Left renal pelvis (tissue), 4 donors: ENCODE measurements at regions not wholly inside any gene's neighbourhood (a gene's known extent, or its start where the extent isn't known, plus 50 kb on each side); places are given as distances from the start of the nearest gene placed in this dataset.
A peak's percentile ranks its signal among the peaks of the same experiment; 100 is the strongest.

Experiments used
- DNase-seq, 4 donors: peaks; one replicate each; pipeline ENCODE4 v3.0.0-alpha.2; 2013; ENCODE audit warnings: low read depth in 4 of 4, low spot score in 3 of 4

DNA sequence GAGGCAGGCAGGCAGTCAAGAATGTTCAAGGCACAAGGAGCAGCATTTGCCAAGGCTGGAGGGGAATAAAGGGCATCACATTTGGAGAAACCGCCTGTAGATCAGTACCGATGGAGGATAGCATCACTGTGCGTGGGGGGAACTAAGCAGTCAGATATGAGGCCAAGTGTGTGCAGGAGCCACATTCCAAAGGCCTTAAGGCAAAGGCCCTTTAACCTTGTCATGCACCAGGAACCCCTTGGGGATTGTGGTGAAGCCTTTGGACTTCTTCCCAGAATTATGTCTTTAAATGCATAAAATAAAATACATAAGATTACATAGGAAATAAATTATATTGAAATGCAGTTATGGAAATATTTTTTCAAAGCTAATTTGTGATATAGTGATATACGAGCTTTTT, 532.1 kb downstream of the BUD13 start:
- DNase-seq, result peak in 1 of 4 donors; percentile 42

DNA sequence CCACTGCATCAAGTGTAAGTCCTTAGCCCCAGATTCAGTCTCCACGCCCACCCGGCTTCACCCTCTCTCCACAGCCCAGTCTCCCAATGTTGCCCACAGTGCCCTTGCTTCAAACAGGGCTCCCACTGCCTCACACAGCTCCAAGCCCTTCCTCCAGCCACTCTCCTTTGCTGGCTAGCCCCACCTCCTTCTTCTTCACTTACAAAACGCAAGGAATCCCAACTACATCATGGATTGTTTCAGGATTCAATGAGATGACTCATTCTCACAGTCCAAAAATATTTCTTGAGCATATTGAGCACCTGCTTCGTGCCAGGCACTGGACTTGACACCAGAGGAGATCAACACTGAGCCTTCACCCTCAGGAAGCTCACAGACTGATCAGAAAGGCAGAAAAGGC, 533.5 kb downstream of the BUD13 start:
- no peak for DNase-seq

DNA sequence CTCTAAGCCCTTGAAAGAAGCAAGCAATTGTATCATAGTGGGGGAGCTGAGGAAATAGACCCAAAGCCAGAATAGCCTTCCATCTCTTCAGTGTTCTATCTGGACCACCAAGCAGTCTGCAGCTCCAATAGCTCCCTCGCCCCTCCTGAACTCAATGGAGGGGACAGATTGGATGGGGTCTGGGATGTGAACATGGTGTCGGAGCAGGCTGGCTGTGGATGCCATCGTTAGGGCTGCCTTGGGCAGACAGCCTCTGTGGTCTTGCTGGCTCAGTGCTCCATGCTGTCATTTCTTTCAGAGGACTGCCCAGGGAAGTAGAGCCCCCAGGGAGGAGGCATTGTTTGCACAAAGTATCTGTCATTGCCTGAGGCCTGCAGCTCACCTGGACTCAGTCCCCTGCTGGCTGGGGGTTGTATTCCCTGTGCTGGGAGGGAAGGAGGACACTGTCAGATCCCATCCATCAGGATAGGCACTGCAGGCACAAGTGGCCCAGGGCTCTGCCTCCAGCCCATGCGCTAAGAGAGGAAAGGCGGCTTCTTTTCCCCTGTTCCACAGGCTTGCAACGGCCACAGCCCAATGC, 537.7 kb downstream of the BUD13 start:
- no peak for DNase-seq

DNA sequence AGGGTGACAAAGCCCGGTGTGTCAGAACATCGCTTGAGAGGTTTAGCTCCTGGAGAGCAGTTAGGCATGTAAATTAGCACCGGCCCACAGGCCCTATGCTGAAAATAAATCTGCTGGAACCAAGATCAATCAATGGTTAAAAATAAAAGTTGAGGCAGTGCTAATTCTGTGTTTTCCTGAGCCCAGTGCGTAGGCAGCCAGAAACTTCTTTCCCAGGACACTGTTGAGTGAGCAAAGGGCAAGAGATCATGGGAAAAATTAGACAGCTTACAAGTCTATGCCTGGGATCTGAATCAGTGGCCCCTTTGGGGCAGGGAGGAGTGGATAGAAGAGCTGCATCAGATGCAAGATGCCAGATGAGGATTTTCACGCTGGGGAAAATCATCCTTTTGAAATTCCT, 539.2 kb downstream of the BUD13 start:
- DNase-seq, result peak in 1 of 4 donors; percentile 65

DNA sequence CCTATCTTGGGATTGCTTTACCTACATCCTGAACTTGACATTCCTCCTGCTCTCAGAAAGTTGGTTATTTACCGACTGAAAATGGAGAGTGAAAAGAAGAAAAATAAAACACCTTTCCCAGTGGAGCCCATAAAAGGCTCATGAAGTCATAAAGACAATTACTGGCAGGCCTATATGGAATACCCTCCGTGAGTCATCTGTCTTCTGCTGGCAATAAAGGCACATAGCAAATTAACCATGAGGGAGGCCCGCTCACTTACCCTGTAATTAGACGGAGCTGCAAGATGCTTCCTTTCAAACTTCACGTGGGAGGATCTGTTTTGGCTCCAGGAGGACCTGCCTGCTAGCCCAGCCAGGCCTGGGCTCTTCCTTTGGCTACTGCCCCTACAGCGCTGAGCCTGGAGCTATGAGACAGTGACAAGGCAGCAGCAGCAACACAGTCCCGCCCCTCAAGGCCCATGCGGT, 540.4 kb downstream of the BUD13 start:
- no peak for DNase-seq

DNA sequence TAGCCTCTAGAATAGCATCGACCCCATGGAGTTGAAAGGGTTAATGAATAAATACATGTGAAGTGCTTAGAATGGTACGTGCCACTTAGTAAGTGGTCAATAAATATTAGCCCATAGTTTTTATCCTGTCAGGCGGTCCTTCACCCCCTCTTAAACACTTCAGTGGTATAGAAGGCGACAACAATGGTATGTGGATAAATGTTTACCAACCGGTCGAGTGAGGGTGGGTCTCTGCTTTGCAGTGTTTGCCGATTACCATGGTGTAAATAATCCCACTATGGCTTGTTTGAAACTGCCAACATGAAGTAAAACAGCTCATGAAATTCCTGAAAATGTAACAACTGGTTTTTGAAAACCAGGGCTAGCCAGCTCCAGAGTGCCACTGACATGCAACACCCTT, 541.2 kb downstream of the BUD13 start:
- no peak for DNase-seq

DNA sequence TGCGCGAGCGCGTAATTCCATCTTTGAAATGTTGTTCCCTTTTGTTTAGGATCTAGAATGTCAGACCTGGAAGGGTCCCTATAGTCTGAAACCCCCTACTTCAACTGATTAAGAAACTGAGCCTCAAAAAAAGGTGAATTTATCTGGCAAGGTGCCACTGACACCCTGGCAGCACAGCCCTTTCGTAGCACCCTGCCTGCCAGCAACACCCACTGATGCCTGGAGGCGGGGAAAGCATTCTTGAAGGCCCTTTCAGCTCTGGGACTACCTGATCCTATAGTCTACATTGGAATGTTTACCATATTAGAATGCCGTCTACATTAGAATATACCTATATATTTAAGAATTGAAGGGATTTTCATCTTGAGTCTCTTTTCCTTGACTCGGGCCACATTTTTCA, 542.3 kb downstream of the BUD13 start:
- DNase-seq, result no peak

DNA sequence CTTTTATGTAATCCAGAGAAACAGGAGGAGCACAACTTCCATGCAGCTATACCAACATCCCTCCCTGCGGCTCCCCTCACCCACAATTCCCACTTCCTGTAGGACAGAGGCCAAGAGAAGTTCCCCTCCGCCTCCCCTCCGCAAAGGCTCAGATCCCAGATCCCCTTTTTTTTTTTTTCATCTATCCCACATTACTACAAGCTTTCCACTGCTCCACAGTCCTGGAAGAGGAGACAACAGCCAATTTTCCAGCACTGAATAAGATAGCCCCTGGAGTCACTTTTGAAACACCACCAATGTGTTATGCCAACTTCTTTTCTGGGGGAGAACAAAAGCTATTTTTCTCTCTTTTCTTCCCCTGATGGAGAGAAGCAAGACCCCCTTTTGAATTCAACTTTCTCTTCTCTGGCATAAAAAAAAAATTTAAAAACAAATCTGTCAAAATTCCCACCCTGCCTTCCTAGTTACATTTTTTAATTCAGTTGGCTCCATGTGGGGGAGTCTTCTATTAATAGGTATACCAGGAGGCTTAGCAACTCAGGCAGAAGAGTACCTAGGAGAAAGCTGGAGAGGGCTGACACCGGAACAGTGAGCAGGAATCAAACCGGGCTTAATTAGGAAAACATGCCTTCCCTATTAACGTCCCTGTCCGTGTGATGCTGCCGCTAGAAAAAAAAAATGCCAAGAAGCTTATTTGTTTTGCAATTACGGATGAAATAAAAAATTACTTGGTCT, 543.4 kb downstream of the BUD13 start:
- DNase-seq, result no peak

DNA sequence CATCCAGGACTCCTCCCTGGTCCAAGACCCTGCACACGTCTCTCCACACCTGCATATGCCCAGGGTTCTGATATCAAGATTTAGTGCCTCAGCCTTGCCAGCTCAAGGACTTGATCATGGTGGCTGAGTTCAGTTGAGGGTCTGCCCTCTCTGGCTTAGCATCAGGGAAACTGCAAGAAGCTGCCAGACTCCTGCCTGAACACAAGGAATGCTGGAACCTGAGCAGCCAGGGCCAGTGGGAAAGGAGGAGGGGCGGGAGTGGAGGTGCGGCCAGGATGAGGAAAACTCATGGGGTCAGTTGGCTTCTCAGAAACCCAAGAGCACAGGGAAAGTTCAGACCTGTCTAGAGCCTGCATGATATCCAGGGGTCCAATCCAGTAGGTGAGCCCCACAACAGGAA, 546.1 kb downstream of the BUD13 start:
- DNase-seq, result no peak

DNA sequence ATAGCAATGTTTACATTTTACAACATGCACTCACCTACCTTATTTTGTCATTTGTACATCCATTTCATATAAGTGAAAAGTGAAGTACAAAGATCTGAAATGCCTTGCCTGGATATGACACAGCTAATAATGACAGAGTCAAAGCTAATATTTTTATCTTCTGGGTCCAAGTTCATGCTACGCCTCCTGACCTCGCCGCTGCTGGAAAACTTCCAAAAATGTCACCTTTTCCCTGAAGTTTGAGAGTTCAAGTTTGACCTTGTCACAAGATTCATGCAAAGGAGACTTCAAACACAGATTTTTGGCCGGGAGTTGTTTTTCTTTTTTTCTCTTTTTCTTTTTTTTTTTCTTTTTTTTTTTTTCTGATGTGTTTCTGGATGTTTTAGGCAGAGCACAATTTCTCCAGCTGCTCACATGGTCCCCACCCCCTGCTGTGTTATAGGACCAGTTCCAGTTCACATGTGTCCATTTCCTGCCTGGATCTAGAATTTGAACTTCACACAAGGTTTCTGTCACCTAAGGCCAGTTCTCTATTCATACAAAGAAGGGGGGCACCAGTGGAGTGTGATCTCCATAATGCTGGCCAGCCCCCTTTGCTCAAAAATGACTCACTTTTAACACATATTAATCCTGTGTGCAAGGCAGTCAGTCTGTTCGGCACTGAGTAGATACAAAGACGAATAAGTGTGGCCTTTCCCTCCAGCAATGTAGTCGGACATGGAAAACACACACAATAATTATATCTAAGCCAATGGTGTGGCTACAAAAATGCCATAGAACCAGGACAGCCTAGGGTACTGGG, 546.8 kb downstream of the BUD13 start:
- no peak for DNase-seq

DNA sequence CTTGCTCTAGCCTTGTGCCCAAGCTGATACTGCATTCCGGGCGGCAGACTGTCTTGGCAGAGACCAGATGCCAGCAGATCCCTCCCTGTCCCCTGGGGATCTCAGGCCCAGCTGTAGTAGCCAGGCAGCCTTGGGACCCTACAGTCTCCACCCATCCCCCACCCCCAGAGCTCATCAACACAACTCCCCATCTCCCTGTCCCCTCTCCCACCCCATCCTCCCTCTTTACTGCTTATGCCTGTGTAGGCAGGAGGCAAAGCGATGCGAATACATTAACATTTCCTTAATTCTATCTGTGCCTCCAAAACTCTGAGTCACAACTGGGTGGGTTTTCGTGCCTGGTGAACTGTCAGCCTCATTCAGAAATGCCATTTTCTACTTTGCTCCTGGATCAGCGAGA, 547.6 kb downstream of the BUD13 start:
- no peak for DNase-seq

DNA sequence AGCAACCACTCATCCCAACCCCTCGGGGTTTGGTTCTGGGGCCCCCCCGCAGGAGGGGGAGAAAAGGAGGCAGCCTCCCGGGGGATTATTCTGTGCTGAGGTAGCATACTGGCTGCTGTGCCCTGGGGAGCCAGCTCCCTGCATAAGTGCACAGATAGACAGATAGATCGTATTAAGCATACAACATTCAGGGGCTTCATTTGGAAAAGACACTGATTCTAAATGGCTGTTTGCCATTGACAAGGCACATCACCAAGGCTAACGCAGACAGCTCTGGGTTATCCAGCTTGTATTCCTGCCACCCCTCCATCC, 547.9 kb downstream of the BUD13 start:
- DNase-seq, result no peak

DNA sequence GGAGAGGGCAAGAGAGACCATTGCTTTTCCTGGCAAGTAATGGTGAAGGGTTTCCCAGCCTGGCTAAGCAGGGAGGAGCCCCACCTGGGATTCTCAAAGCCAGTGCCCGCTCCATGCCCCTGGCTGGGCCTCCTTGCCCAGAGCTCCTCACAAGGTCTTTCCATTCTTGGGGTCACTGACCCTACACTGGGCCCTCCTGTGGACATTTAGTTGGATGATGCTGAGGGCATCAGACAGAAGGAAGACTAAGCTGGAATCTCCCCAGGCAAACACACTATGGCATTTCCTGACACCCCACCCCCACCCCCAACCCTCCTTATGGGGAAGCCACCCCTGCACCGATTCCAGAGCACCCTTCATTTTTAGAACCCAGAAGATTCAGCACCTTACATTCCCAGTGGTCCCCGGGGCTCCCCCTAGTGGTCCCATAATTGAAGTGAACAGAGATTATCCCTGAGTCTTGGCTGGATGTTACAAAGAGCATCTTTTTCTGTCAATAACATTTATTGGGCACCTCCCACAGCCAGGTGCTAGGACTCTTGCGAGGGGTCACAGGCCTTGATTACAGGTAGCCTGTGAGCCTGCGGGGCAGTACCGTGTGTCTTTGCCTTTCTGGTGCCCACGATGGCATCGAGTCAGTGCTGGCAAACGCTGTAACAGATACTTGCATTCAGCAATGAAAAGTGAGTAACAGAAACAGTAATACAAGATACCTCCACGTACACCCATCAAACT, 548.5 kb downstream of the BUD13 start:
- no peak for DNase-seq

DNA sequence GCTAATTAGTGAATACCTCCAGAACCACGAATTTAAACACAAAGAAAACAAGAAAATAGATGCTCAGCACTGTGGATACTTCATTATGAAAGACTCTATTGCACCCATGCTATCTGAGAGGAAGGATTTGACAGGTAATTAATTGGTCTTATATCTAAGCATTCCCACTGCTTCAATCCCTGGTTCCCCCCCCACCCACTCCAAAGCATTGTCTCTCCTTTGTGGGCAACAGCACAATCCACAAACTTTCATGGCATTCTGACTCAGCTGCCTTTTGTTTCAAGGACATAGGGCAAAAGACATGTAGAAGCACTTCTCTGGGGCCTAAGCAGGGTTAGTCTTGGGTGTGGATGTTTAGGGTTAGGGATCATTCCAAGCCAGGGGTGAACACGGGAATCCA, 551.4 kb downstream of the BUD13 start:
- no peak for DNase-seq

DNA sequence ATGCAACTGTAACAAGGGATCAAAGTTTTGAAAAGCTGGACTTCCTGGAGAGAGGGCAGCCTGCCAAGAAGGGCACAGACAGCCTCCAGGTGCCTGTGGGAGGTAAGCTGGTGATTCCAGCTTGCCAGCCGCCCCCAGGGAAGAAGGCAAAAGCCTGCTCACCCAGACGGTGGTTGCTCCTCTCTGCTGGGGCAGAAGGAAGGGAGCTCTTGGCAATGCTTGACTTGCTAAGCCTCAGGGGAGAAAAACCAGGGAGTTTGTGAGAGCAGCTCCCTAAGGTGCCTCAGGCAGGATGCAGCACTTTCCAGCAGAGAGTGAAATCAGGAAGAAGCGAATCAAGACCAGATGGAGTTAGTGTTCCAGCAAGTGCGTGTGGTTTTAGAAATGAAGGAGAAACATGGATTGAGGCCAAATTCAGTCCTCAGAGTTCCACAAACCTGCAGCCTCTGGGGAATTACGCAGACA, 553.6 kb downstream of the BUD13 start:
- DNase-seq, result no peak

DNA sequence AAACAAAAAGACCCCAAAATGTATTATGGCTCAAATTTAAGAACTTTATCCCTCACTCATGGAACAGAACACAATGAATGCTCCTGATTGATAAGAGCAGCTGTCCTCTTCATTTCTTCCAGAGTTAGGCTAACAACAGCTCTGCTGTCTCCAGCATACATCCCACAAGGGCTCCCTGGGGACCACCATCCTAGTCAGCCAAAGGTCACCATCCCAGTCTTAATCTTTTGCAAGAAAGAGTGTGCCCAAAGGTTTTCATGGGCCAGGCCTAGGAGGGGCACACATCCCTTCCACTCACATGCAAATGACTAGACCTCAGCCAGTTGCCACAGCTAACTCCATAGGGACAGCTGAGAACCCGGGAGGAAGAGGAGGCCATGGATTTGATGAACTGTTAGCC, 555.3 kb downstream of the BUD13 start:
- no peak for DNase-seq

DNA sequence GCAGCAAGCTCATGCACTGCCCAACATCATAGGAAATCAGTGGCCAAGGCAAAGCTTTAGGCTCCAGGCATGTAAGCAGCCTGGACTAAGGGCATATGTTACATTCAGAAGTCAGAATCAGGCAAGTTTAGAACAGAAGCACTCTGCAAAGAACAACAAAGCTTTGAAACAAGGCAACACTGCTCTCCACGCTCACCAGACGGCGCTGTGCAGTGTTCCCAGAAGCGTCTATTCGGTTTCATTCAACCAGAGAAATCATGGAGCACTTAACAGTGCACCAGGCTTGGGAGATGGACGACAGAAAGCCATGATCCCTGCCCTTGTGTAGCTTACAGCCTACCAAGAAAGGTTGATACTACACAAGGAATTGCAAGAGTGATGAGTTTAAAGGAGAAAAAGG, 555.8 kb downstream of the BUD13 start:
- DNase-seq, result no peak

DNA sequence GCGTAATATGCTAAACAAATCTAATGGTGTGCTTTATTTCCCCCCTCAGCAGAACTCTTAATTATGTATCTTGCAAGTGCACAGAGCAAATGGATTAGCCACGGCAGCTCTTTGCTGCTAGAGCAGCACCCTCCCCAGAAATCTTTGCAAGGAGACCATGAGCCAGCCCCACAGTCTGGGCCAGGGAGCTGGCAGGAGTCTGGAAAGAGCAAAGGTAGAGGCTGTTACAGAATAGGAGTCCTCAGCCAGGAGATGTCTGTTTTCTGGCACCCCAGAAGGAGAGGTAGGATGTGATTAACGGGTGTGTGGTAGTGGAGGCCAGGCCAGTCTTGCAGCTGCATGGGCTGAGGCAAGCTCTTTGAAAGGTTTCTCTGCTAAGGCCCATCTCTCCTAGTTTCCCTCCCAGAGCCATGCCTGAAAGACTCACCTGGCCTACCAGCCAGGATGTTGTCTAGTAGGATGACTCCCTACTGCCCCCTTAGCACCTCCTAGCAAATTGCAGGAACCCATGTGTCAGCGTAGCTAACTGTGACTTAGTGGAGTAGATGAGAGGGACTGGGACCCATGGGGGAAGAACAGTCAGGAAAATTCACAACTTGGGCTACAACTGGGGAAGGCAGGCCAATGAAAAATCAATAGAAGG, 557.2 kb downstream of the BUD13 start:
- no peak for DNase-seq

DNA sequence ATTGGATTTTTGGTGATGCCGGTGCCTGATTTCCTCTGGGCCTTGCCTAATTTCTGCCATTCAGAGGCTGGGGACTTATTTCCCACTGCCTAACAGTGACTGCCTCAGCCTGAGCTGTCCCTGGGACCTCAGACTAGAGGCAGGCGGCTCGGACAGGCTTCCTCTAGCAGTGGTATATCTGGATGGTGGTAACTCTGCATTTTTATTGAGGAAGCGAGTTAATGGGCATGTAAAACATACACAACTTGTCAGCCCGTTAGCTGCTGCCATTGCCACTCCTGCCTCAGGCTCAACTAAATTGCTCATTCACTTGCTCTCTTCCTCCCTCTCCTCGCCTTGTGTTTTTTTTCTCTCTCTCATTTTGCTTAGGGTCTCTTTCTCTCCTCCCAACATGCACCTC, 561.6 kb downstream of the BUD13 start:
- no peak for DNase-seq

DNA sequence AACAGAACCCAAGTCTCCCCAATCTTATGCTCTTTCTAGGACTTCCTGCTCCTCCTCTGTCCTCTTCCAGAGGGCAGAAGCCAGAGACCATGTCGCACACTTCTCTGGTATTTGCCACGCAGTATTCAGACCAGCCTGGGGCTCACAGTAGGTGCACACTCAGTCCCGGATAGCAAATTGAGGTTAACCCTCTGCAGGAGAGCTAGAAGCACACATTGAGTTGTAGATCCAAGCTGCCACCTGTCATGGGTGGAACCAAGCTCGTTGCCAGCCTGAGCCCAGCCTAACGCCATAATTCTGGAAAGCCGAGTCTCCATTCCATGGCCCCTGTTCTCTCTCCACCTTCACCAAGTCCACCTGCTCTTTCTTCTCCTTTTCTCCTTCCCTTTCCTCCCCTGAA, 562.1 kb downstream of the BUD13 start:
- DNase-seq, result no peak

DNA sequence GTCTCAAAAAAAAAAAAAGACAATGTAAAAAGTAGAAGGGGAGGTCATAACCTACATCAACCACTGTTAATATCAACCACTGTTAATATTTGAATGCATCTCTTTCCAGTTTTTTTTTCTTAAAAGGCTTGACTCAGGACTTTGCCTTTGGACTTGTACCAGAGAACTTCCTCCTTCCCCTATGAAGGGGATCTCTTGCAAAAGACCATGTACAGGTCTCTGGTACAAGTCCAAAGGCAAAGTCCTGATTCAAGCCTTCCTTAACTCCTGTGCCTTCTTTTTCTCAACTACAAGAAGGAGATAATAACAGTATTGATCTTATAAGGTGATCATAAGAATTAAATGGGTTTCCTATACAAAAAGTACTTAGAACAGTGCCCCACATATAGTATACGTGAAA, 563.5 kb downstream of the BUD13 start:
- DNase-seq, result no peak
